ENCODE measurements at regions not wholly inside any gene's neighbourhood (a gene's known extent, or its start where the extent isn't known, plus 50 kb on each side); places are given as distances from the start of the nearest gene placed in this dataset.
"Not testable (repeated sequence)": the region's sequence is repeated elsewhere in the genome, so short reads cannot be mapped to it uniquely, and the experiment has no call there.

DNA sequence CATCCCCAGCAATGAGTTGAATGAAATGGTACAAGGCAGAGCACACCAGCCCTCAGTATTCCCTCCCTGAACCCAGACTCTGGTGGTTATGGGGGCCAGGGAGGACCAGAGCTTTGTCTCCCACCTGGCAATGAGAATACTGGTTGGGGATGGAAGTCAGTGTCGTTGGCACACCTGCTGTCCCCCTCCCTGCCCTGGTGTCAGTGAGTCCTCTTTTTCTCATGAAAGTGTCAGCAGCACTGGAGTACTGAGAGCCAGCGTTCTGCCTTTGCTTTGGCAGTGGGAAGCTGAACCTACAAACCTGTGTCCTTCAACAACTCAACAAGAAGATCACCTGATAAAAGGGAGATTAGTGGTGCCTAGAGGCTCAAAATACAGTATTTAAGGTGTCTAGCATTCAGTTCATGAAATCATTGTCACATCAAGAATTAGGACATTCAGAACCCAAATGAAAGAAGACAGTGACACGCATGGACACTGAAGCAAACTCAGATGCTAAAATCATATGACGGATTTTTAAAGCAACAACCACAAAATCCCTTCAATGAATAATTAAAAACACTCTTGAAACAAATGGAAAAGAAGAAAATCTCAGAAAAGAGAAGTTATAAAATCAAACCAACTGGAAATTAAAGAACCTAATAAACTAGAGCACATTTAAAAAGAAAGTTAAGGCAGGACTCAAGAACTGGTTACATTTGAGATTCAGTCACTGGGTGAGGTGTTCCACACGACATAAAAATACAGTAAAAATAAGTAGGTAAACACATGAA lies 77.5 kb upstream of the VPREB1 start:
- TF ChIP-seq POLR2A (IDR thresholded peaks at IDR 0.05) = no peak
- TF ChIP-seq, protein P1, sequence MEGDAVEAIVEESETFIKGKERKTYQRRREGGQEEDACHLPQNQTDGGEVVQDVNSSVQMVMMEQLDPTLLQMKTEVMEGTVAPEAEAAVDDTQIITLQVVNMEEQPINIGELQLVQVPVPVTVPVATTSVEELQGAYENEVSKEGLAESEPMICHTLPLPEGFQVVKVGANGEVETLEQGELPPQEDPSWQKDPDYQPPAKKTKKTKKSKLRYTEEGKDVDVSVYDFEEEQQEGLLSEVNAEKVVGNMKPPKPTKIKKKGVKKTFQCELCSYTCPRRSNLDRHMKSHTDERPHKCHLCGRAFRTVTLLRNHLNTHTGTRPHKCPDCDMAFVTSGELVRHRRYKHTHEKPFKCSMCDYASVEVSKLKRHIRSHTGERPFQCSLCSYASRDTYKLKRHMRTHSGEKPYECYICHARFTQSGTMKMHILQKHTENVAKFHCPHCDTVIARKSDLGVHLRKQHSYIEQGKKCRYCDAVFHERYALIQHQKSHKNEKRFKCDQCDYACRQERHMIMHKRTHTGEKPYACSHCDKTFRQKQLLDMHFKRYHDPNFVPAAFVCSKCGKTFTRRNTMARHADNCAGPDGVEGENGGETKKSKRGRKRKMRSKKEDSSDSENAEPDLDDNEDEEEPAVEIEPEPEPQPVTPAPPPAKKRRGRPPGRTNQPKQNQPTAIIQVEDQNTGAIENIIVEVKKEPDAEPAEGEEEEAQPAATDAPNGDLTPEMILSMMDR (IDR thresholded peaks at IDR 0.05) = no peak
- no peak for DNase-seq (ENCODE audit: low spot score in 2 of 2)
- WGBS, 2 donors = 38 to 48% methylated on average over 5 of the region's 5 CpGs
- intact Hi-C loops (cut with DNase I; ENCODE audit: low total_unique reads) = no loop called here
- H3K4me3 ChIP-seq (ENCODE audit: low read depth, poor library complexity, severe bottlenecking) = no peak overlapping the region

DNA sequence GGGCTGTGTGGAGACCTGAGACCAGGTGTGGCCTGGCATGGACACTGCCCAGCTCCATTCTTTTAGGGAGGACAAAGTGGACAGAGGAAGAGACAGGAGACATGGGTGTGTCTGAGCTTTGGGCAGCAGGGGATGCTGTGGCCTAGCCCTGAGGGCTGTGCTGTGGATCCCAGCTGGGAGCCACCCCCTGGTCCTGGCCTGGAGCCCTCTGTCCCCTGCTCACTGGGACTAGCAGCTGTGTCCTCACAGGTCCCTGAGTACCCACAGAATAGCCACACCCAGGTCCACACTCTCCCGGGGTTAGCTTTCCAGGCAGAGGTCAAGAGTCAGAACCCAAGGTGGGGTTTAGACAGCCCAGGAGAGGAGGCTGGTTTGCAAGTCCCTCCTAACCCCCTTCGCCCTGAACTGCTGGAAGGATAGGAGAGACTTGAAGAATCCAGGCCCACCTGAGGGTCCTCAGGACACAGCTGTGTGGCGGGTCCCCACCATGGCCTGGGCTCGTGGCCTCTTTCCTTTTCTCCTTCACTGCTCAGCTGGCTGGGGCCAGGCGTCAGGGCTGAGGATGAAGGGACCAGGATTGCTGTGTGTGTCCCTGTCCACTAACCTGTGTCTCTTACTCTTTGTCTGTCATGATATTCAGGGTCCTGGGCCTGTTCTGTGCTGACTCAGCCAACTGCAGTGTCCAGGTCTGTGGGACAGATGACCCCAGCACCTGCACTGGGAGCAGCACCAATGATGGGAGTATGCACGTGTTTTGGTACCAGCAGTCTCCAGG lies 78.5 kb upstream of the VPREB1 start:
- no peak overlapping the region for H3K4me3 ChIP-seq (ENCODE audit: low read depth, poor library complexity, severe bottlenecking)
- TF ChIP-seq POLR2A (IDR thresholded peaks at IDR 0.05) = no peak
- TF ChIP-seq, protein P1 (IDR thresholded peaks at IDR 0.05) = no peak
- WGBS, 2 donors = 57 to 67% methylated on average over 5 to 6 of the region's 6 CpGs
- DNase-seq (ENCODE audit: low spot score in 2 of 2) = no peak
- intact Hi-C loops (cut with DNase I; ENCODE audit: low total_unique reads) = no loop called here

DNA sequence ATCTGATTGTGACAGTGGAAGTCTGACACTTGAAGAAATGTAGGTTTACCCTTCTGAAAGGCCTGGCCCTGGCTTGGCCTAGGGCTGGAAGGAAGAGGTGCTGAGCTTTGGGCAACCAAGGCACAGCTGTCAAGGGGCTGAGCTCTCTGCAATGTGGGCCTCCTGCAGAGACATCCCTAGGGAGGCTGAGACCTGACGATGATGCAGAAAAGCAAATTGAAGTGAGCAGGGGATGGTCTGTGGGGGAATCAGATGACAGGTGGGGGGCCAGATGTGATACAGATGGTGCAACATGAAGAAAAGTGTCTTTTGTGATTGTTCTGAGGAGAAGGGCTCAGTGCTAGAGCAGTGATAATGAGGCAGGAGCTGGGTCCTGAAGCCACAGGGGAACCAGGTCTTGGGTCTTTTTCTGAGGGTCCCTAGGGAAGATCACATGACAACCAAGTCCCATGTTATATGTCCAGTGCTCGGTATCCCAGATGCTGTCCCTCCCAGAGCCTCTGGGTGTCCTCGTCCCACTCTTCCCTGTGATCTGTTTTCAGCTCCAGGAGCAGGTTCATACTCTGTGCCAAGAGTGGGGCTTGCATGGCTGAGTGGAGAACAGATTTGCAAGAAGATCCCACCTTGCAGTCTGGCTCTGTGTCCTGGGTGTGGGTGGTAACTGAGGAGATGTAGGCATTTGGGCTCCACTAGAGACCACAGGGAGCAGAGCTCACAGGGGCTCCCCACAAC lies 79.9 kb upstream of the VPREB1 start:
- intact Hi-C loops (cut with DNase I; ENCODE audit: low total_unique reads) = no loop called here
- WGBS, 2 donors = 35 to 42% methylated on average over 3 of the region's 3 CpGs
- TF ChIP-seq POLR2A (IDR thresholded peaks at IDR 0.05) = no peak
- TF ChIP-seq, protein P1 (IDR thresholded peaks at IDR 0.05) = no peak
- no peak for DNase-seq (ENCODE audit: low spot score in 2 of 2)
- H3K4me3 ChIP-seq (ENCODE audit: low read depth, poor library complexity, severe bottlenecking) = no peak overlapping the region

DNA sequence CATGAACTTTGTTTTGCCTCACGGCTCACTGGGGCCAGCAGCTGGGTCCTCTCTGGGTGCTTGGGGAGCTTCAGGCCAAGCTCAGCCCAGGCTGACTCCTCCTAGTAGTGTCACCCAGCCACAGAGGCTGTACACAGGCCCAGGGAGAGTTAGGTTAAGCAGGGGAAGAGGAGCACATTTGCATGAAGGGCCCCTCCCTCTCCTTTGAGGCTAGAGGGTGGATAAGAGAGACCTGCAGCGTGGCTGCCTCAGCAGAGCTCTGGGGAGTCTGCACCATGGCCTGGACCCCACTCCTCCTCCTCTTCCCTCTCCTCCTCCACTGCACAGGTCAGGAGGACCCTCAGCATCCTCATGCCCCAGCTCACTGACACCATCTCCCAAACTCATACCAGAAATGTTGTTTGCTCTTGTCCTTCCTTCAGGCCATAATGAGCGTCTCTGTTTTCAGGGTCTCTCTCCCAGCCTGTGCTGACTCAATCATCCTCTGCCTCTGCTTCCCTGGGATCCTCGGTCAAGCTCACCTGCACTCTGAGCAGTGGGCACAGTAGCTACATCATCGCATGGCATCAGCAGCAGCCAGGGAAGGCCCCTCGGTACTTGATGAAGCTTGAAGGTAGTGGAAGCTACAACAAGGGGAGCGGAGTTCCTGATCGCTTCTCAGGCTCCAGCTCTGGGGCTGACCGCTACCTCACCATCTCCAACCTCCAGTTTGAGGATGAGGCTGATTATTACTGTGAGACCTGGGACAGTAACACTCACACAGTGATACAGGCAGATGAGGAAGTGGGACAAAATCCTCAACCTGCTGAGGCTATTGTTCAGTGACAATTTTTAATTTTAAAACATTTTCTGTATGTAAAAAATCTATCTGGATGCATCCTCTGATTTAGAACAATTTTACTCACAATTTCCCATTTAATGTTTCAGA lies 82.4 kb upstream of the VPREB1 start:
- WGBS, 2 donors = 71 to 72% methylated on average over 9 of the region's 9 CpGs

DNA sequence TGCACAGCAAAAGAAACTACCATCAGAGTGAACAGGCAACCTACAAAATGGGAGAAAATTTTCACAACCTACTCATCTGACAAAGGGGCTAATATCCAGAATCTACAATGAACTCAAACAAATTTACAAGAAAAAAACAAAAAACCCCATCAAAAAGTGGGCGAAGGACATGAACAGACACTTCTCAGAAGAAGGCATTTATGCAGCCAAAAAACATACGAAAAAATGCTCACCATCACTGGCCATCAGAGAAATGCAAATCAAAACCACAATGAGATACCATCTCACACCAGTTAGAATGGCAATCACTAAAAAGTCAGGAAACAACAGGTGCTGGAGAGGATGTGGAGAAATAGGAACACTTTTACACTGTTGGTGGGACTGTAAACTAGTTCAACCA lies 83.8 kb upstream of the VPREB1 start:
- DNase-seq (ENCODE audit: low spot score in 2 of 2); intact Hi-C loops (cut with DNase I; ENCODE audit: low total_unique reads); H3K4me3 ChIP-seq (ENCODE audit: low read depth, poor library complexity, severe bottlenecking): not testable (repeated sequence)
- 57 to 71% methylated on average over 2 of the region's 2 CpGs for WGBS, 2 donors

More for the DNA sequence above, 82.4 kb upstream of the VPREB1 start:
- no peak for DNase-seq (ENCODE audit: low spot score in 2 of 2)
- no peak overlapping the region for H3K4me3 ChIP-seq (ENCODE audit: low read depth, poor library complexity, severe bottlenecking)
- TF ChIP-seq, protein P1 (IDR thresholded peaks at IDR 0.05) = no peak
- no peak for TF ChIP-seq POLR2A (IDR thresholded peaks at IDR 0.05)
- intact Hi-C loops (cut with DNase I; ENCODE audit: low total_unique reads) = no loop called here

All from lower leg skin (tissue), 4 donors.